ENCODE measurements at regions not wholly inside any gene's neighbourhood (a gene's known extent, or its start where the extent isn't known, plus 50 kb on each side); places are given as distances from the start of the nearest gene placed in this dataset.
"Not testable (repeated sequence)": the region's sequence is repeated elsewhere in the genome, so short reads cannot be mapped to it uniquely, and the experiment has no call there.

DNA sequence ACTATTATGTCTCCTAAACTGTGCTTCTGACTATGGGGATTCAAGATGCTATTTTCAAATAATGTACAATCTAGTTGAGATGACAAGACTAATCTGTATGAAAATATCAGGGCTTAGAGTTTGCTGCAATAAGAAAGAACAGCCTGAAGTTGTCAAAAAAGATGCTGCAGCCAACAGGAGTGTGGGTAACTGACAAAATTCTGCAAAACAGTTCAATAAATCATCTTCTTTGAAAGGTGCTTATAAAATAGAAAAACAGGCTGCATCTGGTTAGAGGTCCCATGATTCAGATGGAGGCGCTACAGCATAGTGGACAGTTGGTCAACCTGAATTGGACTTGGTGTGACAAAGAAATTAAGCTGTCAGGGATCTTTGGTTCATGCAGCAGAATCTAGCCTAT lies 511.0 kb downstream of the XPNPEP1 start:
- no peak for DNase-seq (ENCODE audit: low read depth in 3 of 3)

DNA sequence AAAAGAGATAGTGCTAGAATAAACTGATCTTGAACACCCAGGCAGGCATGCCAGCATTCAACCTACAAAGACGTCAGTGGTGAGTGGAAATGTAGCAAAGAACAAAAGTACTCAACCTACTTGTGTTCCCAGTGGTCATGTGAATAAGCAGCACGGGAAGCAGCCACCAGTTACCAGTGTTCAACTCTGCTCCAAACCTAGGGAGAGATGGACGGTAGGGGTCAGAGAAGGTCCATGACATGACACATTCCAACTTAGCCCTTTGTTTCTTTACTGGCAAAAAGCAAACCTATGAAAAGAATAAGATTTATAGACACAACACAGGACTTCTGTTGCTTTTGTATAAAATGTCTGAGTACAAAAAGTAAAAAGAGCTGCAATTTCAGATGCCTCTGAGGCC lies 511.4 kb downstream of the XPNPEP1 start:
- DNase-seq (ENCODE audit: low read depth in 3 of 3) = no peak

DNA sequence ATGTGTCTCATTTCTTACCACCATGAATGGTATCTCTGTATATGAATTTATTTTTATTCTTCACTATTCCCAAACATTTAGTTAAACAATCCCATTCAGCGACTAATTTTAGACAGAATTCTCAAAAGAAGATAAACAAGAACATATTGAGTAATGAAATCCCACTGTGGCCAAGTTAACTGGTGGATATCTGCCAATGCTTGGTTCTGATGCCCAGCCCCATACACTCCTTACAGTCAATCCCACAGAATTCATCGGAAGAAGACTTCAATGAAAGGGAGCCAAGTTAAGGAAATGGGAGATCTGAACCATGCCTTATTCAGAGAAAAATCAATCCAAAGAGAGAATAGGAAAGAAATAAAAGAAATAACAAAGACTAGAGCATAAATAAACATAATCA lies 518.0 kb downstream of the XPNPEP1 start:
- no peak for DNase-seq (ENCODE audit: low read depth in 3 of 3)

DNA sequence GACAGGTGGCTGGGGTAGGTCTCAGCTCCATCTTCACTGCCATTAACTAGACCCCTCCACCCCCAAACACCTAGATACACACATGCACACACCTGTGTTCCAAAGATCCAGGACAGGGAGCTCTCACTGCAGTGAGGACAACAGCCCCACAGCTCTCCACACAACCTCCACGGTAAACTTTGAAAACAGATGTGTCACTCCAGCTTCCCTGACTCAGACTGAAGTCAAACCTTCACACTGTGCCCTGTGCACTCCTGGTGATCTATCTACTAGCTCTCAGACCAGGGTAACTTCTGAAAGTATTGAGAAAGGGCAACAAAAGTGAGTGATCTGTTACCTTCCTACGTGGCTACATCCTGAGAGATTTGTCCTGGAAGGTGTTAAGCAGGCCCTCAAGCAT lies 519.8 kb downstream of the XPNPEP1 start:
- no peak for DNase-seq (ENCODE audit: low read depth in 3 of 3)

DNA sequence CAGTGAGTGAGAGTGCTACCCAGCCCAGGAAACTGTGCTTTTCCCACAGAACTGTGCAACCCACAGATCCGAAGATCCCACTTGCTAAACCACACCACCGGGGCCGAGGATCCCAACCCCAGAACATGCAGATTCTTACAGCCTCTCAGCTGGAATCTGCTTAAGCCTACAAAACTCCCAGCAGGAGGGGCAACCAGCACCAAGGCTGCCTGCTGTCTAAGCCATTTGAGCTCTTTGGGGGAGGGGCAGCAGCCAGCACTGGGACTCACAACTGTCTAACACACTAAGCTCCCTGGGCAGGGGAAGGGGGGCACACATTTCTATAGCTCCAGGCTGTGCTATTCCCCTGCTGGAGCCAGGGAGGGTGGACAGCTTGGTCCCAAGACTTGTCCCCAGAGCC lies 529.9 kb downstream of the XPNPEP1 start:
- DNase-seq (ENCODE audit: low read depth in 3 of 3) = no peak

DNA sequence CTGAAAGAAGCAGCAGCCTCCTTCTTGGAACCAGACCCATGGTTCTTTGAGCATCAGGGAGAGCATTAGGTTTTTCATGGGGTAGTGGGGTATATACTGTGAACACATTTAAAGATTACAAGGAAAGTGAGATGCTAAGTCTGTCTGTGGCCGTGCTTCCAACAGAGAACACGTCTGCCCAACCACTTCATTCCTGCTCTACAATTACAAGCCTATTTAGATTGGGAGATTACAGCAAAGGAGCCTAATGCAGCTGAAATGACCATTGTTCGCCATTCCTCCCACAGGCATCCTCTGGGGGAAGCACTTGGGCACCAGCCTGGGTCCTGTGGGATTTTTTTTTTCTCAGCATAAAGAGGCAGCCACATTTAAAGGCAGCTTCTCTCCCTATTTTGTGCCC lies 536.4 kb downstream of the XPNPEP1 start:
- no peak for DNase-seq (ENCODE audit: low read depth in 3 of 3)

DNA sequence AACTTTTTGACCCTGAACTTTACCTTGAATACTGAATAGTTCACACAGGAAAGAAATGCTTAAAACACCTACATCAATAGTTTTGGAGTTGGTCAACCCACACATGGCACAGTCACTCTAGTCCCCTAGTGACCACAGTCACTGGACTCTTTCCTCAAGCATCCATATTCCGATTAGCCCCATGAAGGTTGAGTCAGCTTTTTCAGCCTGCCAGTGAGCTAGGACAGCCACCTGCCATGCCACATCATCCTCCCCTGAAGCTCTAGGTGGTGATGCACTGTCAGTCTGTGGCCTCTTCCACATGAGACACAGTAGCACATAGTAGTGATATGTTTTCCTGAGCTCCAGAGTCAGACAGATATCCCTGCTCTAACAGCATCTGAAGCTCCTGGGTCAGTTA lies 537.2 kb downstream of the XPNPEP1 start:
- no peak for DNase-seq (ENCODE audit: low read depth in 3 of 3)

DNA sequence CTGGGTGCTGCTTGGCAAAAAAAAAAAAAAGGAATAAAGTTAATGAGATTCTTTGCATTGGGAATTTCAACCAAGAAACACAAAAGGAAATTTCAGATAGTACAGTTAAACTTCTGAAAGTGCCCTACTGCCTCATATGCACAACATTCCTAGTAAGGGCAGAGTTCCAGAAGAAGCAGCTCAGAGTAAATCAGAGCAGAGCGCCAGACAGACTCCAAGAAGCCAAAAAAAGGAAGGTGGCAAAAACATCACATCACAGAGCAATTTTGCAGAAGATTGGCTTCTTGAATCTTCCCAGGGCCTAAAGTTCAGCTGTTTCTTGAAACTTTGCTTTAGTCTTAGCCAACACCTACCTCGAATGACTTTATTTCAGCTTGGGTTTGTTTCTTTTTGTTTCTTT lies 544.1 kb downstream of the XPNPEP1 start:
- DNase-seq (ENCODE audit: low read depth in 3 of 3) = no peak

DNA sequence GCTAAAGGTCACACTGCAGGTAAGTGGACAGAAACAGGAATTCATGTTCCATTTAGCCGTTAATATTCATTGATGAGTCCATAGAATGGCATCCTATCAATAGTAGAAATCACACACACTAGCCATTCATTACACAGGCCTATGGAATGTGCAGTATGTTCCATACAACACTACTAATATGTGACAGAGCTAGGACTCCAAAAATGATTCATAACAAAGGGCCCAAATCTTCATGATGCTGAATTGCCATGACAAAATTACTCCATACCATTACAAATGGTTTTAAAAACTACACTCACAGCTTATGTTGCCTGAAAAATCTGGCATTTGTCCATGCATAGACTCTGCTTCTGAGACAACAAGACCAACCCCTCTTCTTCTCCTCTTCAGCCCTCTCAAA lies 549.1 kb downstream of the XPNPEP1 start:
- DNase-seq (ENCODE audit: low read depth in 3 of 3) = no peak

DNA sequence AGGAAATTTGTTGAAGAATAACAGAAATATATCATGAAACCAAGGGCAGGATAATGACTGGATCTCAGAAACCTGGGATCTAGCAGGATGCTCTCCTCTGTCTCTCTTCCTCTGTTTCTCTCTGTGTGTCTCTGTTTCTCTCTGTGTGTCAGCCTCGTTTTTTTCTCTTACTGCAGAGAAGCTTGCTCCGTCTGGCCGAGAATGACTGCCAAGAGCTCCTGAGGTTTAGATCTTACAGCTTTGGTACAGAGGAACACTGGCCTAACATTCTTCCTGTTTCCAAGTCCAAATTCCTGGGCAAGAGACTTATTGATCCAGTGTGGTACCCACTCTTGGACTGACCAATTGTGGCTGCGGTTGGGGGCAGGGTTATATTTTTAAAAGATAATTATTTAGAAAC lies 564.0 kb downstream of the XPNPEP1 start:
- no peak for DNase-seq (ENCODE audit: low read depth in 3 of 3)

DNA sequence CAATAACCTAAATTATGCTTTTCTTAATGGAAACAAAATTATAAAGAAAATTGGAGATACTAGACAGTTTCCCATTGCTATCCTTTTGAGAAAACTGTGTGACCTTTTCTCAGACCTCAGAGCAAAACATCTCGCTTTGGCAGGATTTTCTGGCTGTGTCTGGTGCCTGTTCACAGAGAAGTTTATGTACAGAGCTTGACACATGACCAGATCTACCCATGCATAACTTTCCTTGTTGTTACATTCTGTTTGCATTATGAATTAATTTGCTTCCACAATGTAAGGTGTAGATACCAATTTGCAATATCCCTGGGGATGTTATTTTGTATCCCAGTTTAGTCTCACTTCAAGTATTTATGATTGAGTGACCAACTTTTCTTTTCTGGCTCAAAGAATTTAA lies 565.0 kb downstream of the XPNPEP1 start:
- no peak for DNase-seq (ENCODE audit: low read depth in 3 of 3)

DNA sequence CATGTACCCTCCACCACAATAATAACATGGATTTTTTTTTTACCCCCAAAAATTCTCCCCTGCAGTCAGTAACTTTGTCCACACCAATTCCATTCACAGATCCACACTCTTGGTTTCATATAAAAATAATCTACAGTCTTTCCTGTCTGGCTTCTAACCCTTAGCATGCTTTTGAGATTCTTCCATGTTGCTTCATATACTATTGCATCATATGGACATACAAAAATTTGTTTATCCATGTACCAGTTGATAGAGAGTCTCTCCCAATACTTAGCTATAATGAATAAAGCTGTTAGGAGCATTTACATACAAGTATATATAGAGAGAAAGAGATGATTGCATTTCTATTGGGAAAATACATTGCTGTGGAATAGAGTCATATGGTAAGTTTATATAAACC lies 575.0 kb downstream of the XPNPEP1 start:
- DNase-seq (ENCODE audit: low read depth in 3 of 3) = no peak

DNA sequence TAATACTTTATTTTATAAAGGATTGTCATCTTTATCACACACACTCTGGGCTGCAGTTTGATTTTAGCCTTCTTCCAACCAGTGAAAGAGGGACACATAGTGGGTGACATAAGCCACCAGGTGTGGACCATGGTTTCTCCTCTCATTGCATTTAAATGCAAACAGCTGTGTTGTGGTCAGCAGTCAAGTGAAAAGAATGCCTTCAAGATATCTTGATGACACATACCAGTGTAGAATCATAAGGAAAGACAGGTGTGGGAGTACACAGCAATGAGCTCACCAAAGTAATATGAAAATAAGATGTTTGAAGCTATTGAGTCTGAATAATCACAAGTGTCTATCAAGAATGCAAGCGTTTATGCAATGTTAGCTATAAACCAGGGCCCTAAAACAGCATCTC lies 580.0 kb downstream of the XPNPEP1 start:
- DNase-seq (ENCODE audit: low read depth in 3 of 3) = no peak

DNA sequence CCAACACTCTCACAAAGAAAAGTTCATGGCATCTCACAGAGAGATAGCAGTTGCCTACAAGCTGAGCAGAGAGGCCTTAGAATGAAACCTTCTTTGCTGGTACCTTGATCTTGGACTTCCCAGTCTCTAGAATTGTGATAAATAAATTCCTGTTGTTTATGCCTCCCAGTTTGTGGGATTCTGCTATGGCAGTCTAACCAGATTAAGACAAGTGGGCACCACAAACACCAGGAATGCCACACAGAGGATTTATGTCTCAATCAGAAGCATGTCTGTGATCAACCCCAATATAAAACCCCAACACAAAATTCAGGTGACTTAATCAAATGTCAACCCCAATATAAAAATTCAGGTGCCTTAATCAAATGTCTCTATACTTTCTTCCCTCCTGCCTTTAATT lies 581.3 kb downstream of the XPNPEP1 start:
- no peak for DNase-seq (ENCODE audit: low read depth in 3 of 3)

DNA sequence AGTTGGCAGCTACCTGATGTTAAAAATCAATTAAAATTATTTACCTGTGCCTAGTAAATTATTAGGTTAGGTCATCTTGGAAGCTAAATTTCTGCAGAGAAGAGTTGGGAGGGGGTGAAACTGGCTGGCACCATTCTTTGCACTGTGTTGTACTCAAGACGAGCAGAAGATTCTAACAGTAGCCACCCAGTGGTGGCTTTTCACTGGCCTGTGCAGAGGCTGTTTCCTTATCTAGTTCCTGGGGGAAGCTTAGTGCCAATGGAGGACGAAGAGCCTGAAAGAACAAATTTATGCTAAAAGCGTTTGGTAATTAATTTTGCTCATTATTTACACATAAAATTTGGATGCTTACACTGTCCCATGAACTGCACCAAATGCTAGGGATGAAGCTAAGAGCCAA lies 595.3 kb downstream of the XPNPEP1 start:
- DNase-seq (ENCODE audit: low read depth in 3 of 3) = no peak

DNA sequence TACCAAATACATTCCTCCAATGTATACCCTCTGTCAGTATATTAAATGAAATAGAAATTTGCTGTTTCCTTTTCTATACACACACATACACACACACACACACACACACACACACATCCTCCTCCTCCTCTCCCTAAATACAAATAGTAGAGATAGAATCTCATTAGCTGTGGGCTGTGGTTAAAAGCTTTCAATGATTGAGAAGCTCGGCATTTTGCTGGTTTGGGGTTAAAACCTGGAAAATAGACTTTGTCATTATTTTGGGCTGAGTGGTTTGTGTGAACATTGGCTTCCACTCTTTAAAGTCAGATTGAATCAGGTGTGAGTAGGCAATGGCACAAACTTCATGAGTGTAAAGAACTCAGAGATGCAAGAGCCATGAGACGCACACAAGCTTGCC lies 596.0 kb downstream of the XPNPEP1 start:
- DNase-seq (ENCODE audit: low read depth in 3 of 3) = no peak

DNA sequence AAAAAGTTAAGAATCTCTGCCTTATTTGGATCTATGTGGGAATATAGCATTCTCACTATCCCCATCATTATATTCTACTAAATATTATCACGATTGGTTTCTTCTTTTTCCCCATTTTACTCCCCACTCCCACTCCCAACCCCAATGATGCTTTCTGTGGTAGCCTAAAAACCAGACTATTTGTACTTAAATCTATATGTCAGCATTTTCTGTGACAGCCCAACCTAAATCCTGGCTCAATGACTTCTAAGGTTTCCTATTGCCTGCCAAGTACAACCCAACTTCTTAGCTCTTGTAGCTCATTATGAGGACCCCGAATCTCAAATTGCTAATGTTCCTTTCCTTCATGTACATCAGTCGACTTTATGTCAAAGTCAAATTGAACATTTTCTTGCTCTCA lies 598.6 kb downstream of the XPNPEP1 start:
- DNase-seq (ENCODE audit: low read depth in 3 of 3) = no peak

DNA sequence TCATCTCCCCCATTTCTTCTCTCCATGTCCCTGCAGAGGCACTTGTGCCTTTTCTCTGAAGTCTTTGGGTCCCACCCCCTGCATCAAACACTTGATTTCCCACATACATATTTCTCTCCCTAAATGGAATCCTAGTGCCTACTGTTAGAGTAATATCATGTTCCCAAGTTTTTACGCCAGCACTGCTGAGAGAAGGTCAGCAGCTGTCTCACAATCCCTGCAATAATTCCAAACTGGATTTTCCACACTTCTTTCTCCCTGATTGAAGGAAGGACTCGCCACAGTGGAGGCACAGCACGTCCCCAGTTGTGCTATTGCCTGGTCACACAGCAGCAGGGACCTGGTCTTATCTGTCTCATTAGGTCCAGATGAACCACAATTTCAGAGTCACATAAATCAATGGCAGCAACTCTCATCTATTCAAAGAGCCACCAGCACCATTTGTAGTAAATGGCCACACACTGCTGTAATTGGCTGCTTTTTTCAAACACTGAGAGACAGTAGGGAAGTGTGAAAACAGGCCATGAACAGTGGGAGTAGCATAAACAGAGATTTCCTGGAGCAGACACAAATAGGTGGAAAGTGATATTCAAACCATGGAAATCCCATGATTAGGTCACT lies 605.5 kb downstream of the XPNPEP1 start:
- DNase-seq (ENCODE audit: low read depth in 3 of 3) = no peak

DNA sequence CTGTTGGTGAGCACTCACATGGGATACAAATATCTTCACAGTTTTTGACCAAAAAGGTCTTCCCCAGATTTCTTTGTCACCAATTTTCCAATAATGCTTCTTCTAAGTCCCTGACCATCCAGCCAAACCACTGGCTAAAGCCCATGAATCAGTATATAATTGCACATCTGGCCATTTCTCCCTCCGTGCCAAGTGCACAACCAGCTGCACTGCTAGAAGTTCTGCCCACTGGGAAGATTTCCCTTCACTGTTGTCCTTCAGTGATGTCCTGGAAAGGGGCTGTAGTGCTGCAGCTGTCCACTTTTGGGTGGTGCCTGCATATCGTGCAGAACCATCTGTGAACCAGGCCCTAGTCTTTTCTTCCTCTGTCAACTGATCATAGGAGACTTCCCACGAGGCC lies 609.3 kb downstream of the XPNPEP1 start:
- not testable (repeated sequence) for DNase-seq (ENCODE audit: low read depth in 3 of 3)

DNA sequence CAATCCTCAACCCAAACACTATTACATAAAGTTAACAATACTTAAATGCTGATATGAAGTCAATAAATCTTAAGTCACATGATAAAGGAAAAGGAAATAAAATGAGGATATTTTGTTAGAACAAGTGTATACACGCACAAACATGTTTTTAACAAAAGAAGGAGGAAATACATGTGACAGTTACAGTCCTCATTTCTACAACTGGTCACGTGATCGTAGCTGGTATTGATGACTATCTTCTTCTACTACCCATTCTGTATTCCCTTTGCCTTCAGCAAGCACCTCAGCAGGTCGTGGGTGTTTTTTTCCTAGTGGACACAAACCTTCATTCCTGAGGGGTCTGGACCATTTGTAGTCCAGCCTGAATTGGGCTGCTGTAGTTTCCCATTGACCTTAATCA lies 610.8 kb downstream of the XPNPEP1 start:
- DNase-seq (ENCODE audit: low read depth in 3 of 3) = not testable (repeated sequence)

DNA sequence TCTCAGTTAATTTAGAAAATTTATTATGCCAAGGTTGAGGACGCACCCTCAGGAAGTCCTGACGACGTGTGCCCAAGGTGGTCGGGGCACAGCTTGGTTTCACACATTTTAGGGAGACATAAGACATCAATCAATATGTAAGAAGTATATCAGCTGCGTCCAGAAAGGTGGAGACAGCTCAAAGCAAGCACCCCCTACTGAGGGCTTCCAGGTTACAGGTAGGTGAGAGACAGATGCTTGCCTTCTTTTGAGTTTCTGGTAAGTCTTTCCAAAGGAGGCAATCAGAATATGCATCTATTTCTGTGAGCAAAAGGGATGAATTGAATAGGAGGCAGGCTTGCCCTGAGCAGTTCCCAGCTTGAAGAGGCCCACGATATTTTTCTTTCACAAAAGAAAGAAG lies 614.3 kb downstream of the XPNPEP1 start:
- no peak for DNase-seq (ENCODE audit: low read depth in 3 of 3)

DNA sequence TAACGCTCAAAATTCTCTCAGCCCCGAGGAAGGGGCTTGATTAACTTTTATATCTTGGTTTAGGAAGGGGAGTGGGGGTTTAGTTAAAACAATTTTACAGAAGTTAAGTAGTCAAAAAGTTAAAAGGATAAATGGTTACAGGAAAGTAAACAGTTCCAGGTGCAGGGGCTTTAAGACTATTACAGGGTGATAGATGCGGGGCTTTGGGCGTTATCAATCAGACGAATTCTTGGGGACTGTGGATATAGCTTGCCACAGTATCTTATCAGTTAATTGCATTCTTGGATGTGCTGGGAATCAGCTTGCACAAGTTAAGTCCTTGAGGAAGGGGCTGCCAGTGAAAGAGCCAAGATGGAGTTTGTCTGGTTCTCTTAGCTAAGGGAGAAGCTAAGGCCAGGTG lies 616.2 kb downstream of the XPNPEP1 start:
- DNase-seq (ENCODE audit: low read depth in 3 of 3) = not testable (repeated sequence)

DNA sequence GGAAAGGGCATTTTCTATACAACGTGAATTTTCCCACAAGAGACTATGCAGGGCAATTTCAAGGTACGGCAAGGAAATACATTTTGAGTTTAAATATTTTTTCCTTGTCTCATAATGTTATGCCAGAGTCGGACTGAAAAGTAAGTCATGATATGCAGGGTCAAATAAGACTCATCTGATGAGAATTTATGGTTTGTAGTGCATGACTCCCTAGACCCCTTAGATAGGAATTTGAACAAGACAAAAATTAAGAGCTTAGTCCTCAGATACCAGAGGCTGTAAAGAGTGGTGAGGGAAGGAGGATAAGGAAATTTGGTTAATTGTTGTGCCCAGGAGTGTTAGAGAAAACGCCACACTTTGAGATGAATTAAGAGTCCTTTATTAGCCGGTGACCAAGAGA lies 616.6 kb downstream of the XPNPEP1 start:
- DNase-seq (ENCODE audit: low read depth in 3 of 3) = no peak

DNA sequence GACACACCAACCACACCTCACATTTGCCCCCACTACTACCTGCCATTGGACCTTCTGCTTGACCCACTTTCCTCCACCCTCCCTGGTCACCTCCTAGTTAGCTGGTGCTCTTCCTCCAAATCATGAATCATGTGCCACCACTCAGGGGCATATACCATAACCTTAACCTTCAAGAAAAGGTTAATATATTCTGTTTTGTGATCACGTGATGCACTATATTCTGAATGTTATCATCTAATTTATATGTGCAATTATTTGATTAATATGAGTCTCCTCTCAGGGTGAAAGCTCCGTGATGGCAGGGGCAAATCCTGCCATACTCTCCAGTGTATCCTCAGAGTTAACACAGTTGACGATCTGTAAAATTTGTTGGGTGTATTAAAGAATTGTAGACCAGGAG lies 635.5 kb downstream of the XPNPEP1 start:
- no peak for DNase-seq (ENCODE audit: low read depth in 3 of 3)

DNA sequence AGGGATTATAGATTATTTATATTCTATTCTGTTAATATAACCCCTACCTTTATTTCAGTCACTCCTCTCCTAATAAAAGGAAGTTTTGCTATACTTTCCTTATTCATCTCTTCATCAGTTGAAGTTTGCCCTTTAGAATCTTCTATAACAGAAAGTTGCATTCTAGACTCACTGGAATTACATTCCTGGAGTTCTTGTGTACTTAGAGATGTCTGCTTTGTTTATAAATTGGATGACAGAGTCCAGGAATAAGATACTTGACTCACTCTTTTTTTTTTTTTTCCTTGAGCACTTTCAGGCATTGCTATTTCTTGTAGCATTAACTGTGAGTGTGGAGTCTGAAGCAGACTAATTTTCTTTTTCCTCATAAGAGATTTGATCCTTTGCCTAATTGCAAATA lies 640.8 kb downstream of the XPNPEP1 start:
- no peak for DNase-seq (ENCODE audit: low read depth in 3 of 3)

Data from stimulated activated CD4-positive, alpha-beta T cell treated with anti-CD3 and anti-CD28 coated beads, TNF-alpha, amount 100 ng/mL, for 24 hours (primary cell).